ENCODE measurements at regions not wholly inside any gene's neighbourhood (a gene's known extent, or its start where the extent isn't known, plus 50 kb on each side); places are given as distances from the start of the nearest gene placed in this dataset.

DNA sequence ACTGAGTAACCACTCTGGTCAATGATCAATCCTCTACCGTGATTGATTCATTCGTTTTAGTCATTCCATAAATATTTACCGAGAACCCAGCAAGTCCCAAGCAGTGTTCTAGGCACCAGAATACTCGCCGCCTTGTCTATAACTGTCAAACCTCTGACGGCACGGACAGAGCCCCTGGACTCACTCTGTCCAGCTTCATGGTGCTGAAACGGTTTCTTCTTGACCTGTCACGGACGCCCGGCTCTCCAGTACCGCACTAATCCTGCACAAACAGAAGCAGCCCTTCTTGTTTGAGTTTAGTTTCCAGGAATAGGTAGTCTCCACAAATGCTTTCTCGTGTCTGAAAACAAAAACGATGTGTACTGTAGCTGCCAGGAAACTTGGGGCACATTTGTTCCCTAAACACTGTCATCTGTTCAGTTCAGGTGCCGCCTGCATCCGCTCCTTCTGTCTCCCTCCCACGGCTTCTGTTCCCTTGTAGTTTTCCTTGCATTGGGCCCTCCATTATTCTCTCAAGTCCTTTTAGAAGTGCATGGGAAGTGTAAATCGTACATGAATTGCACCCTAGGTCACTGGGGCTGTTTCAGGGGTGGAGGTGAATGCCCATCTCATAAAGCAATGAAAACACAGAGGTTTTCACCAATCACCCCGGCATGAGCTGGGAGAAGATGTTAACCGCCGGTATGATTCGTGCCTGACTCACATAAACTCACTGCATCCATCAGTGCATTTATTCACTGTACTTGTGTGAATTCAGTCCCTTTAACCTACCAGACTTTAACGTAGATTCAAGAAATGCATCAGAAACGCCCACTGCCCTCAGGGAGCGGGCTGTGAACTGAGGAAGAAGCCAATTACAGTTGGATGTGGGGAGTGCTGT, 209.3 kb upstream of the CDH4 start:
- no peak for DNase-seq

DNA sequence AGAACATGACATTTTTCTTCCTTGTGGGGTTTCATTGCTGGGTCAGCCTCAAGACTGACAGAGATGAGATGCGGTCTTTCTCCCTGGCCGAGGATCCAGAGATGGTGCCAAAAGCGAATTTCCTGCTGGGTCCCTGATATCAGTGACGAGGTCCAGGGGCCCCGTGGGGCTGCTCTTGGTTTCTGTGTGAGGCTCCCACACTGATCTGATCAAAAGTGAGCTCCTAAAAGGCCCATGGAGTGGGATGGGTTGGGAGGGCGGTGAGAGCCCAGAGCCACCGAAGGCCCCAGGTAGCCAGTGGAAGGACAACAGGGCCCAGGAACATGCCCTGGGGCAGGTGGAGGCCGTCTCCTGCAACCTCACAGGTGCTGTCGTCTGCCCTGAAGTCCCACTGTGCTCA, 208.4 kb upstream of the CDH4 start:
- no peak for DNase-seq

- DNase-seq = no peak
These were observed 207.6 kb upstream of the CDH4 start for GRCh38 chr20:61044499-61044898.

- no peak for DNase-seq
These were observed 207.0 kb upstream of the CDH4 start for GRCh38 chr20:61045091-61045490.

DNA sequence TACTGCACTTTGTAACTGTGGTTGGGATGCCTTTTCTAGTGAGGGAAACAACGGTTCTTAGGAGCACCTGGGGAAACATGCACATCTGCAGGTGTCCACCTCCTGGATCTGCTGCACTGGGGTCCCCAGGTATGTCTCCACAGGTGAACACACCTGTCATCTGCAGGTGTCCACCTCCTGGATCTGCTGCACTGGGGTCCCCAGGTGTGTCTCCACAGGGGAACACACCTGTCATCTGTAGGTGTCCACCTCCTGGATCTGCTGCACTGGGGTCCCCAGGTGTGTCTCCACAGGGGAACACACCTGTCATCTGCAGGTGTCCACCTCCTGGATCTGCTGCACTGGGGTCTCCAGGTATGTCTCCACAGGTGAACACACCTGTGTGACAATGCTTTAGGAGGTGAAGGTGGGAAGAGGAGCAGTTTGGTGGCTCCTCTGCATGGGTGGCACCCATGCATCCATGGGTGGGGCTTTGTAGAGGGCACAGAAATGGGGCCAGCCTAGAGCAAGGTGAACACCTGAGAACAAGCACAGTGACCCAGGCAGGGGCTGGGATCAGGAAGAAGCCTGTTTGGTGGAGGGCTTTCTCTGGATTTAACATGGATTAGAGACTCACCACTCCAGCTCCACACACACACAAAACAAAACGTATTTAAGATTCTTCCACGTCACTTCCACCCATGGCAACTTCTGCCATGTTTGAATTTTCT, 206.0 kb upstream of the CDH4 start:
- DNase-seq = no peak

- no peak for DNase-seq
These were observed 205.2 kb upstream of the CDH4 start for GRCh38 chr20:61046721-61047351.

DNA sequence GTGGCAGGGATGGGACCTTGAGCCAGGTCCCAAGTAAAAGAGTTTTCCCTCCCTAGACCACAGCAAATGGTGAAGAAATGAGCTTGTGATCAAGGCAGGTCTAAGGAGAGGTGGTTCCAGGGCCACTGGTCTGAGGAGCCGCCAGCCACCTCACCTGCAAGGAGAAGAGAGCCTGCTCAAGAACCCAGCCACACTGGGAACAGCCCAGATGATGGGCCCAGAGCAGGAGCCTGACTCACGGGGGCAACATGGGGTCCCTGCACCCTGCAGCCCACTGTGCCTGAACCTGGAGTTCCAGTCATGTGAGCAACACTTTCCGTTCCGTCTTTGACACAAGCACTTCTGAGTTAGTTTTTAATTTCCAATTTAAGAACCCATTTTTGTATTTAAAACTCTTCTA, 204.5 kb upstream of the CDH4 start:
- DNase-seq = no peak

DNA sequence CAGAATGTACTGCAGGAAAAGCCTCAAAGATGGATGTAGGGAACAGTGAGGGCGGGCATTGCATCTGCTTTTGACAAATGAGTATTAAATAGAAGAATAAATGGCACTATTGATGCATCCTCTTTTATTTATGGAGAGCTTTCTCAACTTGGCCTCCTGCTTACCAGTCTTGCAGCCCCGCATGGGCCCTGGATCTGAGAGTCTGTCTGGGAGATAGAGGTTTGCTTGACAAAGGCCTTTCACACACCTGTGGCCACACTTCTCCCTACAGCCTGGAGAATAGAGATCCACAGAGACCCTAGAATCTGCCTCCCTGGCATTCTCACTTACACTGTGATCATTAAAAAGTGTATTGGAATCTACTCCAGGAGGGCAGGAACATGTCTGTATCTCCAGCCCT, 203.8 kb upstream of the CDH4 start:
- DNase-seq = no peak

GRCh38 chr20:61049684-61050083, 202.4 kb upstream of the CDH4 start:
- no peak for DNase-seq

GRCh38 chr20:61050336-61050890, 201.6 kb upstream of the CDH4 start:
- no peak for DNase-seq

DNA sequence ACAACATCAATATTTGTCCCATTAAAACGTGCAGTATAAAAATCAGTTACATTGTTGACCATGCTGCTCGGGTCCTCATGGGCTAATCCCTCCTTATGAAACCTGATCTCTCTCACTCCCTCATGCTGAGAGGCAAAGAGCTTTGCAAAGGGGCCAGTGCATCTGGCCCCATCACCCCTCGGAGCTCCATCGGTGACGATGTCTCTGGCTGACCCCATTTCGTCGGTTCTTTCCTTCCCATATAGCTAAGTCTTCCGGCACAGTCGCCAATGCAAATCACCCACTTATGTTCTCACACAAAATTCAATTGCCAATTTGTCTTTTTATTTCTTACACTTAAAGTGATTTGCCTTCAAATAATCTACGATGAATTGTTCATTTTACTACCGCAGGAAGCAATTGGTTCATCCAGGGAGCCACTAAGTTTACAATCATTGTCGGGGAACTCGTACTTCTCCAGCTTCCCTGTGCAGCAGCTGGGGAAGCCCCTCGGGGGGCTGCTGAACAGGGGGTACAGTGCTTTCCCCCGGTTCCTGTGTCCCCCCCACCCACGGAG, 199.8 kb upstream of the CDH4 start:
- DNase-seq = no peak

DNA sequence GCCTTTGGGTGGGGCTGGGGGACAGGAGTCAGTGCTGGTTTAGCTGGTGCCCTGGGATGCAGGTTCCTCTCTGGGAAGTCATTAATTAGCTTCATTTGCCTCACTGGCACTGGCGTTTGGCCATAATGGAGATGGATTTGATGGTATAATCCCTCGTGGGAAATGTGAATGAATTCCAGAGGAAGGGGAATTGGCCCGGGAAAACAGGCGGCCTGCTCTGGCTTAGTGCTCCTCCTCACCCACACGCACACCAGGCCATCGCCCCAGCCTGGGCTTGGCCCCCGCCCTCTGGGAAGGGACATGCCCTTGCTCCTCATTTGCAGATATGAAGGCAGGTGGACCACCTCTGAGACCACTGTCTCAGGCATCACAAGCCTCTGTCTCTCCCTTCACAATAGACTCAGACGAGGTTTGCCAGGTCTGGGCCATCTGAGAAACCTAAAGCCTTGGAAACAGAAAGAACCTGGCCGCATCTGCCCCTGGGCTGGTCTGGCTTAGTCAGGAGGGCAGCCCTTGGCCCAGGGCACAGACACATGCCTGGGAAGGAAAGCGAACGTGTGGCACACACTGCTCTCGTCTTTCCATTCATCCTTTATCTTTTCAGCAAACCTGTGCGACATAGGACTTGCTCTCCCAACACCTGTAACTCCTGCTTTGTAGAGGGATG, 199.2 kb upstream of the CDH4 start:
- no peak for DNase-seq

- no peak for DNase-seq
These were observed 198.6 kb upstream of the CDH4 start for GRCh38 chr20:61053487-61053886.

DNA sequence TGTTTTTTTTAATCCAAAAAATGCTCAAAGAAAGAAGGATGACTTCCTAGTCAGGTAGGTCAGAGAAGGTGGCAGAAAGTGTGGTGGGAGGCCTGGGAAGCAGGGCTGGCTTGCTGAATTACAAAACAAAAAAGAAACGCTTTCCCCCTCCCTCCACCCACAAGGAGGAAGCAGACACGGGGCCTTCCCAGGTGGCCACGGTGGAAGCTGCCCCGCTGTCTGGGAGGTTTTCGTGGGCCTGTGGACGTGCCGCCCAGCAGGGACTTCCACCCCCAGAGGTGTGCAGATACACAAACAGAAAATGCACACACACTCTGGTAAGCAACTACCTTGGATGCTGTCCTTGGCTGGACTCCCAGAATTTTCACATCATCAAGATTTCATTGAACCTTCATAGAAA, 198.2 kb upstream of the CDH4 start:
- DNase-seq = no peak

- DNase-seq = no peak
These were observed 197.7 kb upstream of the CDH4 start for GRCh38 chr20:61054411-61054810.

- no peak for DNase-seq
These were observed 196.7 kb upstream of the CDH4 start for GRCh38 chr20:61055180-61056010.

DNA sequence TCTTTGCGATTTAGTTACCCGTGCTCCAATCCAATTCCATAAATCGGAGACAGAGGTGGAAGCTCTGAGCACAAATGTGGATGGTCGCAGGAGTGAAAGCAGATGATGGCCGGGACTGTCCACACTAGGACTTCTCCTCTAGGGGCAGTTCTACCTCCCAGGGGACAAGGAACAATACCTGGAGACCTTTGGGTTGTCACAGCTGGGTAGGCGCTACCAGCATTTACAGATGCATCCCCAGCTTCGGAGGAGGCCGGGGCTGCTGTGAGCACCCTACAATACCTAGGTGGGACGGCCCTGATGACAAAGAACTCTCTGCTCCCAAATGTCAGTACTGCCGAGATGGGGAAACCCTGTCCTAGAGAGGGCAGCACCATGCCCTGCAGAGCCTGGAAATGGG, 195.9 kb upstream of the CDH4 start:
- DNase-seq = no peak

- no peak for DNase-seq
These were observed 195.2 kb upstream of the CDH4 start for GRCh38 chr20:61056627-61057442.

GRCh38 chr20:61057443-61058121, 194.5 kb upstream of the CDH4 start:
- DNase-seq = no peak

DNA sequence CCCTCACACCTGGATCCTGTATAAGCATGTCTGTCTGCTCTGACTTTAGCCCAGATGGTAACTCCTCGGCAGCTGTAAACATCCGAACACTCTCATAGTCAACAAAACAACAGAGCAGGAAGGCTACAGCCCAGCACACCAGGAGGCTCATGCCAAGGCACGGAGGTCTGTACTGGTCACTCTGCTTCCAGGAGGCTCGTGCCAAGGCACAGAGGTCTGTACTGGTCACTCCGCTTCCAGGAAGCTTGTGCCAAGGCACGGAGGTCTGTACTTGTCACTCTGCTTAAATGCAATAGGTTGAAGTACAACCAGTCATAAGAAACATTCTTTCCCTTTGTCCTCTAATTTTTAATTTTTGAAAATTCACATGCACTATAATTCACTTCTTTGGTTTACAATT, 190.1 kb upstream of the CDH4 start:
- DNase-seq = no peak

Measured in MV-4-11 (cell line).